Ascending aorta (tissue), 2 donors: ENCODE measurements at regions not wholly inside any gene's neighbourhood (a gene's known extent, or its start where the extent isn't known, plus 50 kb on each side); places are given as distances from the start of the nearest gene placed in this dataset.

Experiments
- DNase-seq, 2 donors: peaks; one replicate each; pipeline ENCODE4 v3.0.0-alpha.2; 2019; ENCODE audit warnings: low spot score in 2 of 2
- H3K27ac ChIP-seq, 2 donors: fragments of 200-600 bp; sonication (generic); one replicate each; pipeline ENCODE4 v1.5.1; 2016 to 2017; ENCODE audit warnings: mild to moderate bottlenecking in 1 of 2
- H3K27me3 ChIP-seq: fragments of 200-600 bp; sonication (generic); one replicate; pipeline ENCODE4 v1.5.1; 2017
- H3K36me3 ChIP-seq, 2 donors: fragments of 200-600 bp; sonication (generic); one replicate each; pipeline ENCODE4 v1.5.1; 2016
- H3K4me1 ChIP-seq, 2 donors: fragments of 200-600 bp; sonication (generic); one replicate each; pipeline ENCODE4 v1.5.1; 2016 to 2017; ENCODE audit warnings: mild to moderate bottlenecking in 1 of 2
- H3K4me3 ChIP-seq, 2 donors: fragments of 200-600 bp; sonication (generic); one replicate each; pipeline ENCODE4 v1.5.1; 2016 to 2017; ENCODE audit warnings: mild to moderate bottlenecking in 1 of 2
- H3K9me3 ChIP-seq, 2 donors: fragments of 200-600 bp; sonication (generic); one replicate each; pipeline ENCODE4 v1.5.1; 2016
- CTCF ChIP-seq, 3 experiments: fragments of 200-600 bp in 2 of 3; fragments of 450-650 bp in 1 of 3; sonication (generic) in 2 of 3; IDR thresholded peaks; one replicate each; pipeline ENCODE4 v1.5.1; 2016 to 2019; ENCODE audit warnings: antibody characterized with exemption in 3 of 3, mild to moderate bottlenecking in 1 of 3, moderate library complexity in 1 of 3
- intact Hi-C: fragments of 100-400 bp; cut with DNase I; formaldehyde crosslinking; loops from one replicate; pipeline ENCODE4 v1.15.1; 2023

GRCh38 chrX:25640276-25640675, 497.9 kb upstream of the MAGEB18 start:
- no peak overlapping the region for H3K27ac ChIP-seq
- DNase-seq = no peak
- H3K36me3 ChIP-seq = no peaks in the 10 kb centered on the region
- H3K9me3 ChIP-seq = no peaks in the 10 kb centered on the region
- H3K4me3 ChIP-seq = no peak overlapping the region
- H3K4me1 ChIP-seq = no peaks in the 10 kb centered on the region
- H3K27me3 ChIP-seq = no peaks in the 10 kb centered on the region
- no peak for TF ChIP-seq CTCF (IDR thresholded peaks at IDR 0.05)
- intact Hi-C loops = no loop called here

- no peak overlapping the region for H3K4me3 ChIP-seq
- TF ChIP-seq CTCF (IDR thresholded peaks at IDR 0.05) = no peak
- H3K9me3 ChIP-seq = peaks cover 0 to 4% of the 10 kb centered on the region in 2 donors
- intact Hi-C loops = no loop called here
- DNase-seq = no peak
- H3K27ac ChIP-seq = no peak overlapping the region
- H3K36me3 ChIP-seq = no peaks in the 10 kb centered on the region
- no peaks in the 10 kb centered on the region for H3K4me1 ChIP-seq
- no peaks in the 10 kb centered on the region for H3K27me3 ChIP-seq
Observed at GRCh38 chrX:25646156-25646555, 492.0 kb upstream of the MAGEB18 start.

- intact Hi-C loops = no loop called here
- TF ChIP-seq CTCF (IDR thresholded peaks at IDR 0.05) = no peak
- Histone ChIP-seq H3K27ac (no peak overlapping the region), H3K4me3 (no peak overlapping the region), H3K36me3 (no peaks in the 10 kb centered on the region), H3K27me3 (no peaks in the 10 kb centered on the region), H3K9me3 (peaks cover 0 to 4% of the 10 kb centered on the region in 2 donors), H3K4me1 (no peaks in the 10 kb centered on the region)
- DNase-seq = no peak
Observed at GRCh38 chrX:25648790-25649189, 489.4 kb upstream of the MAGEB18 start.

- Histone ChIP-seq H3K4me1 (no peaks in the 10 kb centered on the region), H3K36me3 (no peaks in the 10 kb centered on the region), H3K27me3 (no peaks in the 10 kb centered on the region), H3K9me3 (peaks cover 0 to 4% of the 10 kb centered on the region in 2 donors), H3K27ac (no peak overlapping the region), H3K4me3 (no peak overlapping the region)
- TF ChIP-seq CTCF (IDR thresholded peaks at IDR 0.05) = no peak
- intact Hi-C loops = no loop called here
- no peak for DNase-seq
Observed at GRCh38 chrX:25650216-25650820, 487.8 kb upstream of the MAGEB18 start.

GRCh38 chrX:25659317-25659716, 478.8 kb upstream of the MAGEB18 start:
- no peak for TF ChIP-seq CTCF (IDR thresholded peaks at IDR 0.05)
- Histone ChIP-seq H3K36me3 (no peaks in the 10 kb centered on the region), H3K27me3 (no peaks in the 10 kb centered on the region), H3K4me1 (no peaks in the 10 kb centered on the region), H3K9me3 (no peaks in the 10 kb centered on the region), H3K27ac (no peak overlapping the region), H3K4me3 (no peak overlapping the region)
- no peak for DNase-seq
- intact Hi-C loops = no loop called here

GRCh38 chrX:25663701-25664100, 474.4 kb upstream of the MAGEB18 start:
- Histone ChIP-seq H3K36me3 (no peaks in the 10 kb centered on the region), H3K9me3 (no peaks in the 10 kb centered on the region), H3K4me1 (no peaks in the 10 kb centered on the region), H3K4me3 (no peak overlapping the region), H3K27me3 (no peaks in the 10 kb centered on the region), H3K27ac (no peak overlapping the region)
- no peak for DNase-seq
- no peak for TF ChIP-seq CTCF (IDR thresholded peaks at IDR 0.05)
- intact Hi-C loops = no loop called here
